ENCODE measurements at regions not wholly inside any gene's neighbourhood (a gene's known extent, or its start where the extent isn't known, plus 50 kb on each side); places are given as distances from the start of the nearest gene placed in this dataset.
"Not testable (repeated sequence)": the region's sequence is repeated elsewhere in the genome, so short reads cannot be mapped to it uniquely, and the experiment has no call there.

DNA sequence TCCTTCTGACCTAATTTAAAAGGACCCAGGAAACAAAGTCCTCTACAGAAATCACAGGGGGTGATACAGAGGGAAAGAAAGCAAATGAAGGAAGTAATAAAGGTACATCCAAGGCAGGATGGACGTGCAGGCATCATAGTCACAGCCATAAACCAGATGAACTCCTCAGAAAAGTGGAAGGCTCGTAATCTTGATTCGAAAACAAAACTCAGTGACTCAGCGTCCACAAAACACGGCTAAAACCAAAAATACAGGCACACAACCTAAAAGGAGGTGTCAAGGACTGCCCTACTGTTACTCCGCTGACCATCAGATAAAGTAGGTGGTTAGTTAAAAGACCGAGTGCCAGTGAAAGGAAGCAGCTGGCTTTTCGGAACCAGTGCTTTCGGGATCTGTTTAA lies 81.5 kb downstream of the TRIM69 start:
- POLR2A ChIA-PET (ENCODE audit: partially characterized antibody); H3K9me3 ChIP-seq (ENCODE audit: control insufficient read depth in 1 of 2, low read length in 2 of 2); H3K27ac ChIP-seq (ENCODE audit: low read depth, low read length); H3K9me3 Mint-ChIP-seq; H3K4me3 ChIP-seq (ENCODE audit: low read length in 2 of 2); H3K4me1 ChIP-seq (ENCODE audit: insufficient read depth, low read length); H3K27me3 ChIP-seq (ENCODE audit: insufficient read depth, low read length); H3K4me3 Mint-ChIP-seq; H3K36me3 ChIP-seq (ENCODE audit: insufficient read depth, low read length); H3K27me3 Mint-ChIP-seq; DNase-seq; intact Hi-C loops (cut with micrococcal nuclease); H3K27ac Mint-ChIP-seq; CTCF ChIA-PET (ENCODE audit: partially characterized antibody); H3K36me3 Mint-ChIP-seq; H3K4me1 Mint-ChIP-seq: not testable (repeated sequence)

DNA sequence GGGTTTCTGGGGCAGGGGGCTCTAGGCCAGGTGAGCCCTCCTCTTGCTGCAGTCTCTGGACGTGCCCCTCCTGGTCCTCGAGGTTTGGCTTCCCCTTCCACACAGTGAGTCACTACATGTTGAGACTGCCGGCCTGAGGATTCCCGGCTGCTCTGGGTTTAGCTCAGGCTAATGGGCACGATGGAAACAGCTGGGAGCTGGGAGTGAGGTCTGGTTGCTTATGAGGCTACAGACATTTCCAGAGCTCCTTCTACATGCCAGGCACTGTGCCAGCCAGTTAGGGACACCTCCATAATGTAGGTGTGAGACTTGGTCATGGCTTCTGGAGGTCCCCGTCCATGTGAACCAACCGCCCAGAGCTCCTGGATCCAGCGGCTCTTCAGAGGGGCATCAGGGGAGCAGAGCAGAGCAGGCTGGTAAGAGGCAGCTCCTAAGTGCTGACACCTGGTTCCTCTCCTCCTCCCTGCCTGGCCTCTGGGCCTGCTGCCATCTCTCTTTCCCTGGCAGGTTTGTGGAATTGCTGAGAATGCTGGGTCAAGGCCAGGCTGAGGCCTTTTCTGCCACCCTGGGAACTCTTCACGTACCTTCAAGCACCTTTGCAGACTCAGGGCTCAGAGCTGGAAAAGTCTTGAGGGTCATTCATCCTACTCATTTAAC lies 83.1 kb downstream of the TRIM69 start:
- H3K27ac ChIP-seq (ENCODE audit: low read depth, low read length); H3K9me3 ChIP-seq (ENCODE audit: control insufficient read depth in 1 of 2, low read length in 2 of 2); H3K4me3 ChIP-seq (ENCODE audit: low read length in 2 of 2); H3K36me3 Mint-ChIP-seq; H3K4me1 ChIP-seq (ENCODE audit: insufficient read depth, low read length); H3K9me3 Mint-ChIP-seq; H3K4me3 Mint-ChIP-seq; H3K4me1 Mint-ChIP-seq; H3K36me3 ChIP-seq (ENCODE audit: insufficient read depth, low read length); H3K27me3 Mint-ChIP-seq; H3K27me3 ChIP-seq (ENCODE audit: insufficient read depth, low read length); intact Hi-C loops (cut with micrococcal nuclease); DNase-seq; POLR2A ChIA-PET (ENCODE audit: partially characterized antibody); CTCF ChIA-PET (ENCODE audit: partially characterized antibody): not testable (repeated sequence)
- peak overlapping the region in 1 of 7 donors; percentile 43 for H3K27ac Mint-ChIP-seq

DNA sequence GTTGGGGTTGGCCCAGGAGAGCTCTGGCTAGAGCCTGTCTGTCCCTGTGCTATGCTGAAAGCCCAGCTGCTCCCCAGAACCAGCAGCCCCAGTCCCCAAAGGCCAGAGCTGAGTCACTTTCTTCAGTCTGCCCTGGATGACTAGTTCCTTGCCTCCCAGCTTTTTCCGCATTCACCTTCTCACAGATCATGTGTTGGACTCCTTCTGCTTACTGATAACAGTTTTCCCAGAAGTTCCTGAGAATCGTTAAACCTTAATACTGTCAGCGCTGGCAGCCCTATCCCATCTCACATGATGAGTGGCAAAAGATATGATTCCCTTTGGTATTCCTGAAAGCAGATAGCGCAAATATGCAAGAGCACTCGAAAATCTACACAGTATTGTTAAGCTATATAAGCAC lies 84.2 kb downstream of the TRIM69 start:
- H3K4me1 ChIP-seq (ENCODE audit: insufficient read depth, low read length); intact Hi-C loops (cut with micrococcal nuclease); H3K27me3 ChIP-seq (ENCODE audit: insufficient read depth, low read length); H3K4me3 ChIP-seq (ENCODE audit: low read length in 2 of 2); H3K27ac Mint-ChIP-seq; H3K27me3 Mint-ChIP-seq; POLR2A ChIA-PET (ENCODE audit: partially characterized antibody); CTCF ChIA-PET (ENCODE audit: partially characterized antibody); DNase-seq; H3K4me1 Mint-ChIP-seq; H3K27ac ChIP-seq (ENCODE audit: low read depth, low read length); H3K4me3 Mint-ChIP-seq; H3K36me3 ChIP-seq (ENCODE audit: insufficient read depth, low read length); H3K9me3 Mint-ChIP-seq; H3K36me3 Mint-ChIP-seq; H3K9me3 ChIP-seq (ENCODE audit: control insufficient read depth in 1 of 2, low read length in 2 of 2): not testable (repeated sequence)

DNA sequence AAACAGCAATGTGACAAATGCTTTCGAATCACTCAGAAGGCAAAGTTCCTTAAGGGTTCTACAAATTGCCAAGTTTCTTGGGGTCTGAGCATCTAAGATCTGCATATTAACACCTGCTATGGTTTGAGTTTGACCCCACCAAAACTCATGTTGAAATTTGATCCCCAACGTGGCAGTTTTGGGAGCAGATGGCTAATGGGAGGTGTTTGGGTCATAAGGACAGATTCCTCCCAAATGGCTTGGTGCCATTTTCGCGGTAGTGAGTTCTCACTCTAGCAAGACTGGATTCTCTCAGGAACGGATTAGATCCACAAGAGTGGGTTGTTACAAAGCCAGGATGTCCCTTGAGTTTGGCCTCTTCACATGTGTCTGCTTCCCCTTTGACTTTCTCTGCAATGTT lies 84.6 kb downstream of the TRIM69 start:
- H3K27ac ChIP-seq (ENCODE audit: low read depth, low read length); intact Hi-C loops (cut with micrococcal nuclease); H3K27me3 ChIP-seq (ENCODE audit: insufficient read depth, low read length); H3K9me3 Mint-ChIP-seq; H3K4me3 Mint-ChIP-seq; POLR2A ChIA-PET (ENCODE audit: partially characterized antibody); H3K27me3 Mint-ChIP-seq; H3K36me3 Mint-ChIP-seq; H3K4me1 Mint-ChIP-seq; H3K9me3 ChIP-seq (ENCODE audit: control insufficient read depth in 1 of 2, low read length in 2 of 2); CTCF ChIA-PET (ENCODE audit: partially characterized antibody); DNase-seq; H3K36me3 ChIP-seq (ENCODE audit: insufficient read depth, low read length); H3K4me3 ChIP-seq (ENCODE audit: low read length in 2 of 2); H3K4me1 ChIP-seq (ENCODE audit: insufficient read depth, low read length): not testable (repeated sequence)
- peak overlapping the region in 1 of 7 donors; percentile 15 for H3K27ac Mint-ChIP-seq

DNA sequence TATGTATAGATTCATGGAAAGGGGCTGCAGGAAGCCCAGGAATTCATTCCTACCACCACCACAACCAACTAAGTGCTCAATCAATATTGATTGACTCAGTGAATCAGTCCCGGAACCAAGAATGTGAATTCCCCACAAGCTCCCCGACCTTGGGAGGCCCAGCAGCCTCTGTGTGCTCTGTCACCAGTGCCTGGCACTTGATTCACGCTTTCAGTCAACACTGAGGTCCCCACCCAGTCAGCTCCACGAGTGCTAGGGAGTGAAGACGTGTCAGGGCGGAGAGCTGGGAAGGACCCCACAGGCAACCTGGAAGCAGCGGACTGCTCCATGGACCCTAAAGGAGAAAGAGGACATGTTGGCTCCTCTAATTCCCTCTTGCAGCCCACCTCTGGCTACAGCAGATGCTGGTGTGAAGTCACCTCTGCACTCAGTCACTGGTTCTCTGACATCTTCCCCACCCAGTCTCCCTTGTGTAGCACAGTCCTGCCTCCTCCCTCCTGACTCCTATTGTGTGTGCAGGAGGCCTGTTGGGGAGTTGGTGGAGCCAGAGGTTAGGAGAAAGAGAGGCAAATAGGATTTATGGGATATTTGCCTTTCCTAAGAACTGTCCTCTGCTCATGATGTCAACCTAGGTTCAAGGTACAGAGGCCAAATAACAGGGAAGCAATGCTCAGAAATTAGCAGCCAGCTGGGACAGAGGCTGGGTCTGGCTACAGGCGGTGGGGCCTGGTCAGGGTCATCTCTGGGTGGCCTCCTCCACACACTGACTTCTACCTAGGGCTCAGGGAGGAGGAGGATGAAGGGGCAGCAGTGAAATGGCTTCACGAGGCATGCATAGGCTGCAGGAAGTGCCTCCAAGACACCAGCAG lies 88.2 kb downstream of the TRIM69 start:
- H3K9me3 ChIP-seq (ENCODE audit: control insufficient read depth in 1 of 2, low read length in 2 of 2); H3K4me3 Mint-ChIP-seq; H3K36me3 ChIP-seq (ENCODE audit: insufficient read depth, low read length); POLR2A ChIA-PET (ENCODE audit: partially characterized antibody); H3K9me3 Mint-ChIP-seq; H3K4me1 ChIP-seq (ENCODE audit: insufficient read depth, low read length); H3K4me3 ChIP-seq (ENCODE audit: low read length in 2 of 2); H3K27me3 ChIP-seq (ENCODE audit: insufficient read depth, low read length); intact Hi-C loops (cut with micrococcal nuclease); H3K27ac Mint-ChIP-seq; H3K27me3 Mint-ChIP-seq; H3K4me1 Mint-ChIP-seq; H3K36me3 Mint-ChIP-seq; H3K27ac ChIP-seq (ENCODE audit: low read depth, low read length); DNase-seq; CTCF ChIA-PET (ENCODE audit: partially characterized antibody): not testable (repeated sequence)

DNA sequence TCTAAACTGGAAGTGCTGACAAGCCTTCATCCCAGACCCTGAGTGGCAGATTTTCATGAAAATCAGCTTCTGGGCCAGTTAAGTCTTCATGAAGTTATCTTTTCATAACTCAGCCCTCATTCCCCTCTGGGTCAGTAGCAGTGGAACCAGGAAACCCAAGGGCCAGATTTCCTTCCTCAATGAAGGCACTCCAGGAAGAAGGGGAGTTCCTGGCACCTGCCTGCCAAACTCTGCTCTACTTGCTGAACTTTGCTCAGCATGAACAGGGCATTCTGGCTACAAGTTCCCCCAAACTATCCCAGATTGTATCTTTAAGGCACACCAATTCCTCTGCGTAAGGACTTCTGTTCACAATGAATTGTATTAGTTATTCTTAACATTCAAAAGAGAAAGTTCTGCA lies 90.3 kb downstream of the TRIM69 start:
- H3K4me1 Mint-ChIP-seq = peaks cover 7 to 11% (median 7%) of the 10 kb centered on the region in 4 donors
- H3K27me3 Mint-ChIP-seq; DNase-seq; H3K27me3 ChIP-seq (ENCODE audit: insufficient read depth, low read length); H3K9me3 Mint-ChIP-seq; H3K36me3 ChIP-seq (ENCODE audit: insufficient read depth, low read length); H3K27ac Mint-ChIP-seq; H3K4me3 Mint-ChIP-seq; CTCF ChIA-PET (ENCODE audit: partially characterized antibody); H3K4me3 ChIP-seq (ENCODE audit: low read length in 2 of 2); intact Hi-C loops (cut with micrococcal nuclease); POLR2A ChIA-PET (ENCODE audit: partially characterized antibody); H3K27ac ChIP-seq (ENCODE audit: low read depth, low read length); H3K36me3 Mint-ChIP-seq; H3K9me3 ChIP-seq (ENCODE audit: control insufficient read depth in 1 of 2, low read length in 2 of 2); H3K4me1 ChIP-seq (ENCODE audit: insufficient read depth, low read length): not testable (repeated sequence)

DNA sequence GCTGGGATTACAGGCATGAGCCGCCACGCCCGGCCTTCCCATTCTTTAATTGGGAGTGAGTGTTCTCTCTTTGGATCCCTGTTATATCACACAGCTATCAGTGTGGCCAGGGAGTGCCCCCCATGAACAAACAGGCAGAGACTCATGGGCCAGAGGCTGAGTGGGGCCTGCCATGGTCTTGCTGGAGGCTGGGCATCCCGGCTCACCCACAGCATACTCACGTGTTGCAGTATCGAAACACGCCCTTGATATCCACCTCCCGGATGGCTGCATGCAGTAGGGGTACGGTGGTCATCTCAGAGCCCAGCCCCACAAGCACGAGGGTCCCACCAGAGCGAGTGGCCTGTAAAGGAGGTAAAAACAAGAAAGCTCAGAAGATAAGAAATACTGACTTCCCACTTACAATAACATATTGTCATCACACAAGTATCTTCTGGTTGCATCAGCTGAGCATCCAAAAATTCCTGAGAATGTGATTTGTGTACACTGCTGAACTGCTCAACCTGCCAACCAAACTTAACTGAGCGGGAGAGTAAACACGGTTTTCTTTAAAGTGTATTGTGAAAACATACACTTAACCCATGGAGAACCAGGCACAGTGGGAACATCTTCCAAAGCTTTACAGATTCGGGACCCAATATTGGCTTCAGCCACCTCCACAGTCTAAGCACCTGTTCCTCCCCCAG lies 92.0 kb downstream of the TRIM69 start:
- H3K36me3 ChIP-seq (ENCODE audit: insufficient read depth, low read length); H3K4me3 ChIP-seq (ENCODE audit: low read length in 2 of 2); H3K36me3 Mint-ChIP-seq; H3K4me3 Mint-ChIP-seq; intact Hi-C loops (cut with micrococcal nuclease); H3K9me3 Mint-ChIP-seq; H3K27me3 ChIP-seq (ENCODE audit: insufficient read depth, low read length); H3K27me3 Mint-ChIP-seq; H3K27ac ChIP-seq (ENCODE audit: low read depth, low read length); H3K4me1 ChIP-seq (ENCODE audit: insufficient read depth, low read length); POLR2A ChIA-PET (ENCODE audit: partially characterized antibody); H3K27ac Mint-ChIP-seq; H3K9me3 ChIP-seq (ENCODE audit: control insufficient read depth in 1 of 2, low read length in 2 of 2); CTCF ChIA-PET (ENCODE audit: partially characterized antibody); DNase-seq: not testable (repeated sequence)
- H3K4me1 Mint-ChIP-seq = peaks cover 8 to 12% (median 10%) of the 10 kb centered on the region in 4 donors
